HL-60 (cell line): ENCODE measurements at regions not wholly inside any gene's neighbourhood (a gene's known extent, or its start where the extent isn't known, plus 50 kb on each side); places are given as distances from the start of the nearest gene placed in this dataset.

ENCODE experiments used
- DNase-seq, 2 experiments: peaks; one replicate each; pipeline ENCODE4 v3.0.0-alpha.2; 2010 to 2020; ENCODE audit warnings: low read depth in 1 of 2, low spot score in 1 of 2
- H3K27ac ChIP-seq: fragments of 250-450 bp; sonication (Bioruptor Pico); replicated peaks from 2 replicates; pipeline ENCODE4 v1.5.1; 2020; ENCODE audit warnings: mild to moderate bottlenecking, moderate library complexity
- H3K27me3 ChIP-seq: fragments of 250-450 bp; sonication (Bioruptor Pico); 2 replicates; pipeline ENCODE4 v1.5.1; 2021; ENCODE audit warnings: mild to moderate bottlenecking, moderate library complexity; ENCODE audit not compliant: insufficient read depth, poor library complexity, severe bottlenecking
- H3K4me3 ChIP-seq: replicated peaks from 2 replicates; pipeline ENCODE4 v1.5.1; 2011; ENCODE audit warnings: mild to moderate bottlenecking, control low read depth, low read length; ENCODE audit not compliant: insufficient read depth
- CTCF ChIP-seq: IDR thresholded peaks from one replicate; pipeline ENCODE4 v1.5.1; 2011; ENCODE audit warnings: low read length, control low read depth, inconsistent platforms; ENCODE audit not compliant: insufficient read depth
- GABPA ChIP-seq: IDR thresholded peaks from 2 replicates; pipeline ENCODE4 v1.6.1; 2012; ENCODE audit warnings: low read depth
- POLR2AphosphoS5 ChIP-seq: IDR thresholded peaks from 2 replicates; pipeline ENCODE4 v1.6.1; 2012; ENCODE audit warnings: low read depth
- REST ChIP-seq: IDR thresholded peaks from 2 replicates; pipeline ENCODE4 v1.6.1; 2012; ENCODE audit warnings: low read depth; ENCODE audit not compliant: insufficient replicate concordance
- SPI1 ChIP-seq: IDR thresholded peaks from 2 replicates; pipeline ENCODE4 v1.6.1; 2012; ENCODE audit warnings: low read depth, mild to moderate bottlenecking, borderline replicate concordance

GRCh38 chr6:135129136-135129856, 51.8 kb upstream of the MYB start:
- no peak overlapping the region for H3K4me3 ChIP-seq
- peak in 1 of 2 experiments; percentile 54 for DNase-seq
- H3K27ac ChIP-seq = peak overlapping the region; percentile 61
- TF ChIP-seq SPI1 (peak; percentile 63; the same call in 1 of the 2 replicates), CTCF (no peak), REST (no peak)
- H3K27me3 ChIP-seq = no peaks in the 10 kb centered on the region

- Histone ChIP-seq H3K4me3 (no peak overlapping the region), H3K27me3 (no peaks in the 10 kb centered on the region), H3K27ac (no peak overlapping the region)
- no peak for DNase-seq
- no peak for TF ChIP-seq GABPA
Observed at GRCh38 chr6:135128268-135128914, 52.7 kb upstream of the MYB start.

GRCh38 chr6:135126729-135127128, 54.4 kb upstream of the MYB start:
- H3K27ac ChIP-seq = no peak overlapping the region
- DNase-seq = no peak
- H3K4me3 ChIP-seq = no peak overlapping the region
- H3K27me3 ChIP-seq = no peaks in the 10 kb centered on the region
- TF ChIP-seq SPI1 (no peak), GABPA (no peak), CTCF (no peak)

- TF ChIP-seq SPI1 = no peak
- TF ChIP-seq CTCF = no peak
- no peak for TF ChIP-seq POLR2AphosphoS5
- TF ChIP-seq REST = no peak
- TF ChIP-seq GABPA = no peak
- H3K4me3 ChIP-seq = no peak overlapping the region
- DNase-seq = no peak
Observed at GRCh38 chr6:135126034-135126433, 55.1 kb upstream of the MYB start.

More at GRCh38 chr6:135126034-135126433, 55.1 kb upstream of the MYB start:
- no peak overlapping the region for H3K27ac ChIP-seq
- no peaks in the 10 kb centered on the region for H3K27me3 ChIP-seq
